Transverse colon (tissue), 4 donors: ENCODE measurements at regions not wholly inside any gene's neighbourhood (a gene's known extent, or its start where the extent isn't known, plus 50 kb on each side); places are given as distances from the start of the nearest gene placed in this dataset.

Experiments
- CTCF ChIP-seq, 5 experiments: fragments of 200-600 bp in 3 of 5; fragments of 450-650 bp in 2 of 5; sonication (generic) in 3 of 5; IDR thresholded peaks; 1 replicate in 2 of 5; 2 replicates in 3 of 5; pipeline ENCODE4 v1.5.1; 2016 to 2017; ENCODE audit warnings: antibody characterized with exemption in 5 of 5, inconsistent platforms in 3 of 5, mild to moderate bottlenecking in 2 of 5, moderate library complexity in 1 of 5
- EP300 ChIP-seq: sonication (generic); formaldehyde crosslinking; IDR thresholded peaks from one replicate; pipeline ENCODE4 v1.6.1; 2017; ENCODE audit warnings: antibody characterized with exemption, low read depth
- POLR2AphosphoS5 ChIP-seq, 3 donors: sonication (generic); formaldehyde crosslinking; IDR thresholded peaks; one replicate each; pipeline ENCODE4 v1.6.1; 2016; ENCODE audit warnings: antibody characterized with exemption in 3 of 3

GRCh38 chr12:3409662-3410061 lies 81.3 kb upstream of the PRMT8 start:
- TF ChIP-seq POLR2AphosphoS5 (IDR thresholded peaks at IDR 0.05) (no peak), CTCF (IDR thresholded peaks at IDR 0.05) (no peak), EP300 (no peak)
